Body of pancreas (tissue), 4 donors: ENCODE measurements at regions not wholly inside any gene's neighbourhood (a gene's known extent, or its start where the extent isn't known, plus 50 kb on each side); places are given as distances from the start of the nearest gene placed in this dataset.

Experiments
- ATAC-seq: fragments of 150-250 bp; one replicate; pipeline ENCODE4 v1.9.1; 2016
- DNase-seq, 4 donors: peaks; one replicate each; pipeline ENCODE4 v3.0.0-alpha.2; 2019
- H3K27ac ChIP-seq, 4 donors: fragments of 200-600 bp; sonication (generic); 1 replicate in 3 of 4; 2 replicates in 1 of 4; pipeline versions ENCODE4 v1.5.1 to v1.6.1; 2016 to 2019; ENCODE audit warnings: mild to moderate bottlenecking in 1 of 4, mixed read lengths in 1 of 4, moderate library complexity in 1 of 4
- H3K27me3 ChIP-seq, 2 donors: fragments of 200-600 bp; sonication (generic); one replicate each; pipeline ENCODE4 v1.6.0; 2016; ENCODE audit warnings: mild to moderate bottlenecking in 1 of 2
- H3K36me3 ChIP-seq, 2 donors: fragments of 200-600 bp; sonication (generic); replicated peaks in 1 of 2; 2 replicates each; pipeline ENCODE4 v1.5.1; 2016; ENCODE audit warnings: low read depth in 2 of 2; ENCODE audit not compliant: insufficient read depth in 1 of 2
- H3K4me1 ChIP-seq: fragments of 200-600 bp; sonication (generic); one replicate; pipeline ENCODE4 v1.6.0; 2016
- H3K4me3 ChIP-seq, 2 donors: fragments of 200-600 bp; sonication (generic); 1 replicate in 1 of 2; 2 replicates in 1 of 2; pipeline ENCODE4 v1.5.1; 2016 to 2019
- H3K9me3 ChIP-seq, 3 donors: fragments of 200-600 bp; sonication (generic); 1 replicate in 2 of 3; 2 replicates in 1 of 3; pipeline ENCODE4 v1.5.1; 2016
- CTCF ChIP-seq, 7 experiments: fragments of 450-650 bp in 4 of 7; fragments of 200-600 bp in 3 of 7; sonication (generic) in 3 of 7; IDR thresholded peaks; one replicate each; pipeline ENCODE4 v1.5.1; 2016 to 2019; ENCODE audit warnings: antibody characterized with exemption in 7 of 7
- POLR2A ChIP-seq, 3 donors: fragments of 450-650 bp; IDR thresholded peaks; one replicate each; pipeline ENCODE4 v1.6.1; 2016; ENCODE audit warnings: antibody characterized with exemption in 3 of 3, mild to moderate bottlenecking in 2 of 3
- WGBS, 2 donors: methylation state at CpG; one replicate each; pipeline ENCODE4 v1.1.5; 2017; 5-methylcytosine and 5-hydroxymethylcytosine counted together
- intact Hi-C: fragments of 100-400 bp; cut with DNase I; formaldehyde crosslinking; loops from one replicate; pipeline ENCODE4 v1.15.1; 2023

- Histone ChIP-seq H3K27me3 (no peaks in the 10 kb centered on the region), H3K36me3 (no peaks in the 10 kb centered on the region), H3K4me3 (no peak overlapping the region), H3K9me3 (no peaks in the 10 kb centered on the region), H3K27ac (no peak overlapping the region), H3K4me1 (no peaks in the 10 kb centered on the region)
- ATAC-seq (no peak), DNase-seq (no peak)
- WGBS, 2 donors = 42 to 48% methylated on average over 2 of the region's 2 CpGs
- intact Hi-C loops = no loop called here
- TF ChIP-seq CTCF (IDR thresholded peaks at IDR 0.05) (no peak), POLR2A (IDR thresholded peaks at IDR 0.05) (no peak)
These were observed 463.4 kb downstream of the TFAP2B start for GRCh38 chr6:51282026-51282425.

- intact Hi-C loops = no loop called here
- 69 to 84% methylated on average over 6 of the region's 6 CpGs for WGBS, 2 donors
- Histone ChIP-seq H3K27ac (no peak overlapping the region), H3K27me3 (no peaks in the 10 kb centered on the region), H3K4me3 (no peak overlapping the region), H3K9me3 (no peaks in the 10 kb centered on the region), H3K36me3 (no peaks in the 10 kb centered on the region), H3K4me1 (no peaks in the 10 kb centered on the region)
- ATAC-seq (no peak), DNase-seq (no peak)
- TF ChIP-seq CTCF (IDR thresholded peaks at IDR 0.05) = no peak
- no peak for TF ChIP-seq POLR2A (IDR thresholded peaks at IDR 0.05)
These were observed 465.2 kb downstream of the TFAP2B start for GRCh38 chr6:51283723-51284355.

GRCh38 chr6:51285876-51286275 is 467.2 kb downstream of the TFAP2B start:
- no peak for ATAC-seq

GRCh38 chr6:51289041-51289440 is 470.4 kb downstream of the TFAP2B start:
- Histone ChIP-seq H3K4me1 (no peaks in the 10 kb centered on the region), H3K36me3 (no peaks in the 10 kb centered on the region), H3K4me3 (no peak overlapping the region), H3K27me3 (no peaks in the 10 kb centered on the region), H3K9me3 (no peaks in the 10 kb centered on the region), H3K27ac (no peak overlapping the region)
- no peak for TF ChIP-seq POLR2A (IDR thresholded peaks at IDR 0.05)
- no peak for TF ChIP-seq CTCF (IDR thresholded peaks at IDR 0.05)
- WGBS, 2 donors = 77 to 84% methylated on average over 3 of the region's 3 CpGs
- intact Hi-C loops = no loop called here
- DNase-seq (no peak), ATAC-seq (no peak)

More at GRCh38 chr6:51285876-51286275, 467.2 kb downstream of the TFAP2B start:
- TF ChIP-seq CTCF (IDR thresholded peaks at IDR 0.05) (no peak), POLR2A (IDR thresholded peaks at IDR 0.05) (no peak)
- Histone ChIP-seq H3K4me1 (no peaks in the 10 kb centered on the region), H3K36me3 (no peaks in the 10 kb centered on the region), H3K4me3 (no peak overlapping the region), H3K9me3 (no peaks in the 10 kb centered on the region), H3K27me3 (no peaks in the 10 kb centered on the region), H3K27ac (no peak overlapping the region)
- no peak for DNase-seq
- intact Hi-C loops = no loop called here

- DNase-seq (no peak), ATAC-seq (no peak)
- no peaks in the 10 kb centered on the region for H3K9me3 ChIP-seq
- intact Hi-C loops = no loop called here
- WGBS, 2 donors = 34 to 68% methylated on average over 1 of the region's 1 CpG
- no peaks in the 10 kb centered on the region for H3K36me3 ChIP-seq
- H3K27me3 ChIP-seq = no peaks in the 10 kb centered on the region
- no peak overlapping the region for H3K4me3 ChIP-seq
- no peak overlapping the region for H3K27ac ChIP-seq
- no peaks in the 10 kb centered on the region for H3K4me1 ChIP-seq
- no peak for TF ChIP-seq CTCF (IDR thresholded peaks at IDR 0.05)
- TF ChIP-seq POLR2A (IDR thresholded peaks at IDR 0.05) = no peak
These were observed 474.0 kb downstream of the TFAP2B start for GRCh38 chr6:51292659-51293058.
